PFSK-1 (cell line): ENCODE measurements at regions not wholly inside any gene's neighbourhood (a gene's known extent, or its start where the extent isn't known, plus 50 kb on each side); places are given as distances from the start of the nearest gene placed in this dataset.

Experiments
- FOXP2 ChIP-seq: optimal IDR thresholded peaks from 2 replicates; pipeline ENCODE3; 2011; ENCODE audit warnings: borderline replicate concordance, control low read depth, inconsistent platforms; ENCODE audit not compliant: insufficient read depth; ENCODE audit errors: extremely low read length, extremely low read depth
- POLR2AphosphoS5 ChIP-seq: IDR thresholded peaks from 2 replicates; pipeline ENCODE4 v1.6.1; 2012; ENCODE audit warnings: low read depth, mild to moderate bottlenecking, control low read depth, low read length, moderate library complexity
- REST ChIP-seq, 2 experiments: IDR thresholded peaks; 2 replicates each; pipeline versions ENCODE4 v1.6.1 to v1.8.0; 2011 to 2012; ENCODE audit warnings: low read depth in 2 of 2, low read length in 2 of 2, control low read depth in 1 of 2, inconsistent platforms in 1 of 2, mild to moderate bottlenecking in 1 of 2, moderate library complexity in 1 of 2; ENCODE audit not compliant: insufficient read depth in 1 of 2
- SIN3A ChIP-seq: IDR thresholded peaks from 2 replicates; pipeline ENCODE4 v1.6.1; 2012; ENCODE audit warnings: mild to moderate bottlenecking, low read length, moderate library complexity, borderline replicate concordance; ENCODE audit not compliant: insufficient read depth
- TAF1 ChIP-seq: IDR thresholded peaks from 2 replicates; pipeline ENCODE4 v1.6.1; 2012; ENCODE audit warnings: low read length, control low read depth, borderline replicate concordance; ENCODE audit not compliant: insufficient read depth

GRCh38 chr5:171648279-171649074 lies 137.1 kb upstream of the SMIM23 start:
- TF ChIP-seq POLR2AphosphoS5 (no peak), FOXP2 (no peak), REST (IDR thresholded peaks at IDR 0.05; ENCODE audit: insufficient read depth in 1 of 2, low read depth in 2 of 2, low read length in 2 of 2) (no peak), SIN3A (no peak), TAF1 (no peak)

GRCh38 chr5:171649075-171649401 lies 136.6 kb upstream of the SMIM23 start:
- no peak for TF ChIP-seq TAF1

GRCh38 chr5:171650597-171650996 lies 135.0 kb upstream of the SMIM23 start:
- TF ChIP-seq POLR2AphosphoS5 (no peak), SIN3A (no peak), FOXP2 (no peak), REST (IDR thresholded peaks at IDR 0.05; ENCODE audit: insufficient read depth in 1 of 2, low read depth in 2 of 2, low read length in 2 of 2) (no peak), TAF1 (no peak)

GRCh38 chr5:171651102-171651501 lies 134.5 kb upstream of the SMIM23 start:
- TF ChIP-seq REST (IDR thresholded peaks at IDR 0.05; ENCODE audit: insufficient read depth in 1 of 2, low read depth in 2 of 2, low read length in 2 of 2) = no peak

GRCh38 chr5:171654881-171655280 lies 130.7 kb upstream of the SMIM23 start:
- TF ChIP-seq SIN3A (no peak), FOXP2 (no peak)

- no peak for TF ChIP-seq FOXP2
- TF ChIP-seq REST (IDR thresholded peaks at IDR 0.05; ENCODE audit: insufficient read depth in 1 of 2, low read depth in 2 of 2, low read length in 2 of 2) = no peak
- TF ChIP-seq SIN3A = no peak
- TF ChIP-seq TAF1 = no peak
- TF ChIP-seq POLR2AphosphoS5 = no peak
Observed at GRCh38 chr5:171657473-171657872, 128.1 kb upstream of the SMIM23 start.
